ENCODE measurements at regions not wholly inside any gene's neighbourhood (a gene's known extent, or its start where the extent isn't known, plus 50 kb on each side); places are given as distances from the start of the nearest gene placed in this dataset.

DNA sequence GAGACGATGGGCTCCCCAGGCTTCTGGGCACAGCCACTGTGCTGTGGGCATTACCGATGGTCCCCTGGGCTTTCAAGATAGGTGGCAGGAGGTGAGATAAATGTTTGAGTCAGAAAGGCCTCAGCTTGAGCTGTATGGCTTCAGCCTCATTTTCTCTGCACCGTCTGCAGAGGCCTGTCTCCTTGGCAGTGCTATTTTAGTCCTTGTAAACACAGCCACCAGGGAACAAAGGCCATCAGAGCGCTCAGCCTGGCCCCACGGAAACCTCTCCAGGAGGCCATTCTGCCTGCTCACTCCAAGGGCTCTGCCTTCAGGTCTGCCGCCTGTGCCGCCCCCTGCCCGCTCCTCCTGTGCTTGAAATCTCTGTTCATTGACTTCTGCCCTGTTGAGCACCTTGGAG, 1424.9 kb downstream of the TBC1D22A start:
- no peak for TF ChIP-seq POLR2AphosphoS5 (IDR thresholded peaks at IDR 0.05; ENCODE audit: low read depth)
- no peak for TF ChIP-seq CREB1 (CRISPR knock-in tag; IDR thresholded peaks at IDR 0.05; ENCODE audit: low read depth)
- TF ChIP-seq, protein P1, sequence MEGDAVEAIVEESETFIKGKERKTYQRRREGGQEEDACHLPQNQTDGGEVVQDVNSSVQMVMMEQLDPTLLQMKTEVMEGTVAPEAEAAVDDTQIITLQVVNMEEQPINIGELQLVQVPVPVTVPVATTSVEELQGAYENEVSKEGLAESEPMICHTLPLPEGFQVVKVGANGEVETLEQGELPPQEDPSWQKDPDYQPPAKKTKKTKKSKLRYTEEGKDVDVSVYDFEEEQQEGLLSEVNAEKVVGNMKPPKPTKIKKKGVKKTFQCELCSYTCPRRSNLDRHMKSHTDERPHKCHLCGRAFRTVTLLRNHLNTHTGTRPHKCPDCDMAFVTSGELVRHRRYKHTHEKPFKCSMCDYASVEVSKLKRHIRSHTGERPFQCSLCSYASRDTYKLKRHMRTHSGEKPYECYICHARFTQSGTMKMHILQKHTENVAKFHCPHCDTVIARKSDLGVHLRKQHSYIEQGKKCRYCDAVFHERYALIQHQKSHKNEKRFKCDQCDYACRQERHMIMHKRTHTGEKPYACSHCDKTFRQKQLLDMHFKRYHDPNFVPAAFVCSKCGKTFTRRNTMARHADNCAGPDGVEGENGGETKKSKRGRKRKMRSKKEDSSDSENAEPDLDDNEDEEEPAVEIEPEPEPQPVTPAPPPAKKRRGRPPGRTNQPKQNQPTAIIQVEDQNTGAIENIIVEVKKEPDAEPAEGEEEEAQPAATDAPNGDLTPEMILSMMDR (conservative IDR thresholded peaks at IDR 0.05; ENCODE audit: low read depth in 2 of 2): no peak
- TF ChIP-seq, protein P2, sequence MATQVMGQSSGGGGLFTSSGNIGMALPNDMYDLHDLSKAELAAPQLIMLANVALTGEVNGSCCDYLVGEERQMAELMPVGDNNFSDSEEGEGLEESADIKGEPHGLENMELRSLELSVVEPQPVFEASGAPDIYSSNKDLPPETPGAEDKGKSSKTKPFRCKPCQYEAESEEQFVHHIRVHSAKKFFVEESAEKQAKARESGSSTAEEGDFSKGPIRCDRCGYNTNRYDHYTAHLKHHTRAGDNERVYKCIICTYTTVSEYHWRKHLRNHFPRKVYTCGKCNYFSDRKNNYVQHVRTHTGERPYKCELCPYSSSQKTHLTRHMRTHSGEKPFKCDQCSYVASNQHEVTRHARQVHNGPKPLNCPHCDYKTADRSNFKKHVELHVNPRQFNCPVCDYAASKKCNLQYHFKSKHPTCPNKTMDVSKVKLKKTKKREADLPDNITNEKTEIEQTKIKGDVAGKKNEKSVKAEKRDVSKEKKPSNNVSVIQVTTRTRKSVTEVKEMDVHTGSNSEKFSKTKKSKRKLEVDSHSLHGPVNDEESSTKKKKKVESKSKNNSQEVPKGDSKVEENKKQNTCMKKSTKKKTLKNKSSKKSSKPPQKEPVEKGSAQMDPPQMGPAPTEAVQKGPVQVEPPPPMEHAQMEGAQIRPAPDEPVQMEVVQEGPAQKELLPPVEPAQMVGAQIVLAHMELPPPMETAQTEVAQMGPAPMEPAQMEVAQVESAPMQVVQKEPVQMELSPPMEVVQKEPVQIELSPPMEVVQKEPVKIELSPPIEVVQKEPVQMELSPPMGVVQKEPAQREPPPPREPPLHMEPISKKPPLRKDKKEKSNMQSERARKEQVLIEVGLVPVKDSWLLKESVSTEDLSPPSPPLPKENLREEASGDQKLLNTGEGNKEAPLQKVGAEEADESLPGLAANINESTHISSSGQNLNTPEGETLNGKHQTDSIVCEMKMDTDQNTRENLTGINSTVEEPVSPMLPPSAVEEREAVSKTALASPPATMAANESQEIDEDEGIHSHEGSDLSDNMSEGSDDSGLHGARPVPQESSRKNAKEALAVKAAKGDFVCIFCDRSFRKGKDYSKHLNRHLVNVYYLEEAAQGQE (IDR thresholded peaks at IDR 0.05; ENCODE audit: unreplicated experiment): no peak
- TF ChIP-seq EZH2 (IDR thresholded peaks at IDR 0.05; ENCODE audit: low read depth, unreplicated experiment): no peak

All from GM23338 (cell line).